GM18870 (cell line): ENCODE measurements at regions not wholly inside any gene's neighbourhood (a gene's known extent, or its start where the extent isn't known, plus 50 kb on each side); places are given as distances from the start of the nearest gene placed in this dataset.

Experiments
- ATAC-seq: cut with Tn5 transposase; IDR thresholded peaks from one replicate; pipeline ENCODE4 v1.9.1; 2021; ENCODE audit warnings: moderate library complexity; ENCODE audit not compliant: unreplicated experiment

- no peak for ATAC-seq
These were observed 100.2 kb upstream of the DMAC1 start for GRCh38 chr9:7899753-7900152.

DNA sequence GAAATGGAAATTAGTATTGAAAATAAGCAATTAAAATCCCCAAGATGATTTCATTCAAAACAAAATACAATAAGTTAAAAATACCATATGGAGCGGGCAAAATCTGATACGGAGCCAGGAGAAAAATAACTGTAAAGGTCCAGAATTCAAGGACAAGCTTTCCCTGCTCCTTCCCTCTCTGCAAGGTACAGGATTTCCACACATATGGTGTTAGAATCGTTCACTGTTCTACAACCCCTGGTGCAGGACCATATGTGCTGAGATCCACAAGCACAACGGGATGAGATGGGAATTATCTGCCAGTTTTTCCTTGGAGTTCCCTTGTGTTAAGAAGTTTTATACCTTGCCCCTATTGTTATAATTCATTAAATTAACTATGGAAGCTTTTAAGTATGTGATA is 94.7 kb upstream of the DMAC1 start:
- no peak for ATAC-seq

DNA sequence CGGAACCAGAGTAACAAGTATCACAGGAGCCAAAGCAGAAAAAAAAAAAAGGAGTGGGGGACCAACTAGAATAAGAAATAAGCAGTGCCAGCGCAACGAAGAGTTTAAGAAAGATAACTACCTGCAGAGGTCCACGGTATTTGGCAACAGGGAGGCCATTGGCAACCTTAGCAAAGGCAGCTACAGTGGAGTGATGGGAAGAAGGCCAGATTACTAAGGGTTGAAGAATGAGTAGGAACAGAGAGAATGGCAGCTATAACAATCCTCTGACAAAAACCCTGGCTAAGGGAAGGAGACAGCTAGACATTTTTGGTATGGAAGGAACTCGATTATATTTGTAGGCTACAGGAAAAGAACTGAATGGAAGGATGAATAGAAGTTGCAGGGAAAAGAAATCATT is 93.4 kb upstream of the DMAC1 start:
- ATAC-seq = no peak

- no peak for ATAC-seq
These were observed 80.1 kb upstream of the DMAC1 start for GRCh38 chr9:7879551-7880245.

- ATAC-seq = no peak
These were observed 72.6 kb upstream of the DMAC1 start for GRCh38 chr9:7871977-7872730.

DNA sequence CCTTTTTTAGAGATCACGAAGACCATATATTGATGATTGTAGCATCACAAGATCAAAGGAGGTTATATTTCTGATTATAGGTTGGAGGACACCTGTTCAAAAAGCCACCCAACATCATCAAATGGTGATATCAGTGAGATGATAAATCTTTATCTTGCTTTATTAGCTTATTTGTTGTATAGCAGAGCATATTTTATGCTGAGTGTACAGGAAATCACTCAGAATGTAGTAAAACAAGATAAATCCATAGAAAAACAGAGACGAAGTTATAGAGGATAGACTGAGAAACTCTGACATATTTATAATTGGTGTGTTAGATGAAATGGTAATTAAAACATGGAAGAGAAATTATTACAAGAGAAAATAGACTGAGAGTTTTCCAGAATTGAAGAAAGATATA is 69.8 kb upstream of the DMAC1 start:
- ATAC-seq = no peak

DNA sequence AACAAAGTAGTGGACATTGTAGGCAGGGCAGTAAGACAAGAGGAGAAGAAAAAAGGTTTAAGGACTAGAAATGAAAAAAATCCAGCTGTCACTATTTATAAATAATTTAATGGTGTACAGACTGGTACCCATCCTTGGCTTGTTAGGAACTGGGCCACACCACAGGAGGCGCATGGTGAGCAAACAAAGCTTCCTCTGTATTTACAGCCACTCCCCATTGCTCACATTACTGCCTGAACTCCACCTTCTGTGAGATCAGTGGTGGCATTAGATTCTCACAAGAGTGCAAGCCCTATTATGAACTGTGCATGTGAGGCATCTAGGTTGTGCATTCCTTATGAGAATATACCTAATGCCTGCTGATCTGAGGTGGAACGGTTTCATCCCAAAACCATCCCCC is 62.6 kb upstream of the DMAC1 start:
- ATAC-seq = no peak

GRCh38 chr9:7861086-7861485 is 61.5 kb upstream of the DMAC1 start:
- no peak for ATAC-seq

- ATAC-seq = no peak
These were observed 60.7 kb upstream of the DMAC1 start for GRCh38 chr9:7860335-7860709.

GRCh38 chr9:7859701-7860334 is 60.2 kb upstream of the DMAC1 start:
- no peak for ATAC-seq

- ATAC-seq = no peak
These were observed 58.6 kb upstream of the DMAC1 start for GRCh38 chr9:7858166-7858565.

DNA sequence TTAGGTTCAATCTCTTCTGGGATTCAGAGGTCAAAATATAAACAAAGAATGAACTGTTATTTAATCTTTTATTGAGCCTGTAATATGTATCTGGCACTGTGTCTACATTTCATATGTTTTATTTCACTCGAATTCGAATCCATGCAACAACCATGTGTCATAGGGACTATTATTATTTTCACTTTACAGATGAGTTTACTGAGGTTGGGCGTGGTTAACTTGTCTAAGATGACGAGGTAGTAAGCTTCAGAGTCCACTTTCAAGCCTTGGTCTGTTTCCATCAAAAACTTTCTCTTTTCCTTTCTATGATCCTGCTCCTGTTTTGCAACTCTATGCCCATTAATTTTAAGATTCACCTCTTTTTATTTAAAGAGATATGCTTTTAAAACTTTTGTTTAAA is 55.2 kb upstream of the DMAC1 start:
- ATAC-seq = no peak
